Fibroblast of gingiva (primary cell): ENCODE measurements at regions not wholly inside any gene's neighbourhood (a gene's known extent, or its start where the extent isn't known, plus 50 kb on each side); places are given as distances from the start of the nearest gene placed in this dataset.
A peak's percentile ranks its signal among the peaks of the same experiment; 100 is the strongest.
"Not testable (repeated sequence)": the region's sequence is repeated elsewhere in the genome, so short reads cannot be mapped to it uniquely, and the experiment has no call there.

ENCODE experiments used
- DNase-seq: peaks from one replicate; pipeline ENCODE4 v3.0.0-alpha.2; 2011; ENCODE audit warnings: low read depth

GRCh38 chr6:150683320-150683719, 83.6 kb downstream of the PLEKHG1 start:
- DNase-seq: no peak

DNA sequence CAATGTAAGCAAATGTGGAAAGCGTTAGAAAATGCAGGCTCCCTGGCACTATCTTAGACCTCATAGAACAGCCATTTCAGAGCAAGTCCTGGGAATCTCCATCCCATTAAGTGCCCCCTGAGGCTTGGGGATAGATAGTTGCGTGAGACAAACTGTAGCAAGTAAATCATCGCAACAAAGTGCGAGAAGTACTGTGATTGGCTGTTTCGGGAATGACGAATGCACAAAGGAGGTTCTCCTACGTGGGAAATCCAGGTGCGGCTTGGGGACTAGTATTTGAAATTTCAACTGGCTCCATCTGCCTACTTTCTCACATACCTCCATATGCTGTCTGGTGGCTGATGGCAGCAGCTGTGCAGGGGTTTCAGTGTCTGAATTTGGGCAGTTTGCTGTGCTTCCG, 84.5 kb downstream of the PLEKHG1 start:
- DNase-seq: no peak

- no peak for DNase-seq
These were observed 85.2 kb downstream of the PLEKHG1 start for GRCh38 chr6:150684714-150685459.

GRCh38 chr6:150685860-150686259, 86.2 kb downstream of the PLEKHG1 start:
- no peak for DNase-seq

DNA sequence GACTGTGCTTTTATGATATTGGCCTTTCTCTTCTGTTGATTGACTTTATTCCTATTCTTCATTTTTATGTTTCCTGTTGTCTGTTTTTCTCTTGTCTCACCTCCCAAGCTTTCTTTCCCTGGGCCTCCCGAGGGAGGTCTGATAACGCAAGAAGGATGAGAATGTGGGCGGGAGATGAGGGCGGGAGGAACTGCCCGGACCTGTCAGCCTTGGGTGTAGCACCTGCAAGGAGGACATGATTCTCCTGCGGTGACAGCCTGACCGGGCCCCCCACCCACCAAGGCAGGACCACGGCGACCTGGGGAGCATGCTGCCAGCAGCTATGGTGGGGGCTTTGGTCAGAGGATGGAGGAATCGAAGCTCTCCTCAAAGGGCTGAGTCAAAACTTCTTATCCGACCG, 86.9 kb downstream of the PLEKHG1 start:
- DNase-seq: no peak

GRCh38 chr6:150687508-150687907, 87.8 kb downstream of the PLEKHG1 start:
- DNase-seq: no peak

DNA sequence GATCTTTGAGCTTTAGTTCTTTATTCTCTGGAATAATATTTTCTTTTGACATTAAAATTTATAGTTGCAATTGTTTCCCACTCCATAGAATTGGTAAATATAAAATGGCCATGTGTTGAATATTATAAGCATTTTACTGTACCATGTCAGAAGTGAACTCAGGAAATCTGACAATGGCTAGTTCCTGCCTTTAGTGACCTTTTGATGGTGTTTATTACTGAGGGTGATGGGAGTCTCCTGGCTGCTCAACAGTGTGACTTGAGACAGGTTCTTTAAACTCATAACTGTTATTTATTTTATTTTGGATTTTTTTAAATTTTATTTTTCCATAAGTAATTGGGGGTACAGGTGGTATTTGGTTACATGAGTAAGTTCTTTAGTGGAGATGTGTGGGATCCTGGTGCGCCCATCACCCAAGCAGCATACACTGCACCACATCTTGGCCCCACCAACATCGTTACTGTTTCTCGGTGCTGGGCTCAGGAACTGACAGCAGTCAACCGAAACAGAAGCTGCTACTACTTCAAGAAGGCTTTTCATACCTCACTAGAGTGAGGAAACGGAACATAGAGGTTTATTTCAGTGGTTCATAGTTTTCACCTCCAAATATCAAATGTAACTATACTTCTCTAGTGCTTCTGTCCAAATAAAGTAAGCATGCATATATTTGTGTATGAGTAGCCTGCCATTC, 90.4 kb downstream of the PLEKHG1 start:
- DNase-seq: no peak

- DNase-seq: no peak
These were observed 91.0 kb downstream of the PLEKHG1 start for GRCh38 chr6:150690681-150691080.

DNA sequence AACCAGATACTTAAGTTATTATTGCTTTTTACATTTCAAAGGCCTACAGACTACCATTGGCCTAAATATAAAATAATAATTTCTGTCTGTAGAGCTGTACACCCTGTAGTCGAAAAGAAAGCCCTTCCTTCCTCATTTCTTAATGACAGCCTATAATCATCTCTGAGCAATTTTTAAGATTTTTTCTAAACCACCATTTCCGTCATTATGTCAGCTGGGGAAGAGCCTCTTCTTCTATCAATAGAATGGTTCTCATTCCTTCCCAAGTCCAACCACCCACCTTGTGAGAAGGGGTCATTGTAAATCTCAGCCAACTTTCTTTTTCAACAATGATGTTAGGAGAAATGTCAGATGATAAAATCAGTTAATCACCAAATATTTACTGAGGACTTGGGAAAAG, 91.8 kb downstream of the PLEKHG1 start:
- no peak for DNase-seq

GRCh38 chr6:150692604-150693003, 92.9 kb downstream of the PLEKHG1 start:
- no peak for DNase-seq

GRCh38 chr6:150694889-150695288, 95.2 kb downstream of the PLEKHG1 start:
- DNase-seq: no peak

DNA sequence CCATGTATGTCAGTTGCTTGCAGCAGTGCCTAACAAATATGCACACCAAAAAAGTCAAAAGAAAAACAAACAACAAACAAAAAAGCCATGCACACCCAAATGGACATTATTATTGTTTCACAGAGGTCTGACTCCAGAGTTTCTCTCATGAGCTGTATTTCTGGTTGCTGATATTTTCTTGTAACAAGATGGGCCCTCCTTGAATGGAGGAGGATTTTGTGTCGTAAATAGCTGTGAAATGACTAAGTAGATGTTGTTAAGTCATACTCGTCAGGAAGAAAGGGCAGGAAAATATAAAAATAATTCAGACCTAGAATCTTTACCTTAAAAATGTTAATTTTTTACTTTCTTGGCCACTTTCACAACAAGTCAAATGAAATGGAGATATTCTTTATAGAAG, 96.0 kb downstream of the PLEKHG1 start:
- DNase-seq: no peak

DNA sequence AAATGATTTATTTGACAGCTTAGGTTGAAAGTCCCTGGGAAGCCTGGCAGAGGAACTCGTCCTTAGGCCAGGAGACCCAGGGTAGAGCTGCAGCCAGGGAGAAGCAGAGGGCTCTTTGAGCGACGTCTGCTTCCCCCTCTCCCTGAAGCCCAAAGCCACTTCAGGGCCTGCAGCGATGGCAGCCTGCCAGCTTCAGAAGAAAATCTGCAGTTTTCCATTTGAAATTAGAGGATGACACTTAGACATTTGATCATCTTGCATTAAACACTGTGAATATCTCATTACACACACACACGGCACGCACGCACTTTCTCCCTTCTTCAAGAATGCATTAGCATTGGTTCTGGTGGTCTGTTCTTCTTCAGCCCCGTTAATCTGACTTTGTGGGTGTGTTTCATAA, 96.5 kb downstream of the PLEKHG1 start:
- no peak for DNase-seq

DNA sequence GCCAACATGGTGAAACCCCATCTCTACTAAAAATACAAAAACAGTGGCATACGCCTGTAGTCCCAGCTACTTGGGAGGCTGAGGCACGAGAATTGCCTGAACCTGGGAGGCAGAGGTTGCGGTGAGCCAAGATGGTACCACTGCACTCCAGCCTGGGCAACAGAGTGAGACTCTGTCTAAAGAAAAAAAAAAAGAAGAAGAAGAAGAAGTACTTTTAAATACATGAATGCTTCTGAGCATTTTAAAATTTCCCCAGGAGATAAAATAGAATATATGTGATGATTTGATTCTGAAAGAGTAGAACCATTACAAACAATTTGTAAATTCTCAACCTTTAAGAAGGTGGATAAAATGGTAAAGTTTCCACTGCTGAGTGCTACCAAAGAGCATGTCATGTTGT, 97.2 kb downstream of the PLEKHG1 start:
- not testable (repeated sequence) for DNase-seq

DNA sequence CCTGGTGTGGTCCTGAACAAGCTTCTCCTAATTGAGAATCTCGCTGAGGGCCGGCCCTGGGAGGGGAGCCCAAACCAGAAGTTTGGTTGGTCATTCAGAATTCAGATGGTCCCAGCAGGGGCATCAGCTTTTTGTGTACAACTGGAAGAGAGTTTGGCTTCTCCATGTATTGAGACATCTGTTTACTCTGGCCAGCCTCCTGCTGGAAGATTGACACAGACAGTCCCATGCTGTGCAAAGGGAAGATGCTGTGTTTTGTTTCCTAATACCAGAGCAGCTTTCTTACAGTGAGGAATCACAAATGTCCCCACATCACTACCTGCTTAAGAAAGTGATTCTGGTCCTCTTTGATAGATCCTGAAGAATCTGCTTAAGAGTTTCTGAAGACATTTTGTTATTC, 97.8 kb downstream of the PLEKHG1 start:
- DNase-seq: peak; percentile 30

GRCh38 chr6:150698391-150698790, 98.7 kb downstream of the PLEKHG1 start:
- DNase-seq: no peak

- no peak for DNase-seq
These were observed 103.0 kb downstream of the PLEKHG1 start for GRCh38 chr6:150702675-150703074.

GRCh38 chr6:150704447-150705192, 104.9 kb downstream of the PLEKHG1 start:
- no peak for DNase-seq

DNA sequence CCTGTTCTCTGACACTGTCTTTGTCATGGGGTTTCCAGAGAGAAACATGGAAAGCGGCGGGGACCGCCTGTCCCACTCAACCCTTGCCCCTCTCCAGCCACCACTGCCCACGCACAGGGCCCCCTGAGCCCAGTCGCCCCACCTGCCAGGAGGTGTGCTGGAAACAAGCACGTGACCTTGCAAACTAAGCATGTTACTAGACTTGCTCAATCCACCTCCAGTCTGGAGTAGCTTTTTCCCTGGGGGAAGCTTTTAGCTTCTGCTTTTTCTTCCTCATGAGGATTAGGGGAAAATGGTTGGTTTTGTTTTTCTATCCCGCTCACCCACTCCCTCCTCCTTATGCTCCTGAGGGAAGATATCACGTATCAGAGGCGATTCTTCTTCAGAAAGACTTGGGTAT, 105.7 kb downstream of the PLEKHG1 start:
- no peak for DNase-seq

GRCh38 chr6:150710236-150710635, 110.6 kb downstream of the PLEKHG1 start:
- DNase-seq: no peak

DNA sequence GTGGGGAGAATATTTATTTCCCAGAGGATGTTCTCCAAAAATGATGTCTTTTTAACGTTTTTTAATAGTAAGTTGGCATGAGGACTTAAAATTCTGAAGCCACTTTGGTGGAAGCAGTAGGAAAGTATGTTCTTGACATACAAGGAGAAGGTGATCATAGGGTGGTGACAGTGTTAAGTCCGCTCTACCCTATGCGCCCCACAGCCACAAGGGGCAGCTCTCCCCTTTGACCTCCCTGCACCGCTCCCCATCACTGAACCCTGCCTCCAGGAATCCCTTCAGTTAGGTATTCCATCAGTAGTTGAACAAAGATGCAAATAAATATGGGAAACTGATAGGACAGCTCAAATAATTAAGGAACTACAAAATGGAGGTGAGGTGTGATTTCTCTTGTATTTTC, 111.4 kb downstream of the PLEKHG1 start:
- DNase-seq: no peak

- DNase-seq: no peak
These were observed 112.2 kb downstream of the PLEKHG1 start for GRCh38 chr6:150711584-150712504.
